Naive thymus-derived CD8-positive, alpha-beta T cell (primary cell): ENCODE measurements at regions not wholly inside any gene's neighbourhood (a gene's known extent, or its start where the extent isn't known, plus 50 kb on each side); places are given as distances from the start of the nearest gene placed in this dataset.

Source experiments
- ATAC-seq, 2 donors: fragments of 150-1000 bp; cut with Tn5 transposase in 1 of 2; sonication (Bioruptor Pico), chemical (Tn5 transposase) in 1 of 2; 1 replicate in 1 of 2; 2 replicates in 1 of 2; pipeline ENCODE4 v1.10.0; 2021; ENCODE audit warnings: mild to moderate bottlenecking in 2 of 2, moderate library complexity in 2 of 2
- POLR2A ChIA-PET: fragments of 350-600 bp; sonication (Branson Sonifier 250); formaldehyde crosslinking; loops from one replicate; lab custom pipeline; 2021; ENCODE audit warnings: antibody characterized with exemption; lab: Charles Lee
- DNase-seq, 10 donors: peaks; one replicate each; pipeline versions ENCODE4 v3.0.0 to v3.0.0-alpha.2; 2020 to 2022
- H3K27ac Mint-ChIP-seq, 10 donors: one replicate each; pipeline ENCODE4 v1.8.0; 2020 to 2022; ENCODE audit warnings: mild to moderate bottlenecking in 10 of 10, mixed read lengths in 10 of 10, moderate library complexity in 4 of 10, inconsistent platforms in 1 of 10
- H3K27me3 Mint-ChIP-seq, 5 donors: one replicate each; pipeline ENCODE4 v1.8.0; 2021 to 2022; ENCODE audit warnings: mixed read lengths in 5 of 5
- H3K36me3 Mint-ChIP-seq, 3 donors: one replicate each; pipeline ENCODE4 v1.8.0; 2020 to 2022; ENCODE audit warnings: mixed read lengths in 3 of 3, mild to moderate bottlenecking in 2 of 3, inconsistent platforms in 1 of 3
- H3K4me1 Mint-ChIP-seq, 4 donors: one replicate each; pipeline ENCODE4 v1.8.0; 2021 to 2022; ENCODE audit warnings: mixed read lengths in 4 of 4
- H3K4me3 Mint-ChIP-seq, 10 donors: one replicate each; pipeline ENCODE4 v1.8.0; 2020 to 2022; ENCODE audit warnings: mild to moderate bottlenecking in 10 of 10, mixed read lengths in 10 of 10, moderate library complexity in 6 of 10, inconsistent platforms in 1 of 10
- H3K9me3 Mint-ChIP-seq, 9 donors: one replicate each; pipeline ENCODE4 v1.8.0; 2020 to 2022; ENCODE audit warnings: mixed read lengths in 9 of 9, mild to moderate bottlenecking in 3 of 9, inconsistent platforms in 1 of 9, moderate library complexity in 1 of 9

- POLR2A ChIA-PET = no interaction called here
- H3K27me3 Mint-ChIP-seq = peaks cover 0 to 13% (median 7%) of the 10 kb centered on the region in 5 donors
- no peaks in the 10 kb centered on the region for H3K36me3 Mint-ChIP-seq
- peak; percentile 53 to 70 for ATAC-seq
- peak in 3 of 10 donors; percentile 37 to 43 (median 37) for DNase-seq
- H3K4me1 Mint-ChIP-seq = no peaks in the 10 kb centered on the region
- no peak overlapping the region for H3K4me3 Mint-ChIP-seq
- no peak overlapping the region for H3K27ac Mint-ChIP-seq
- no peaks in the 10 kb centered on the region for H3K9me3 Mint-ChIP-seq
Observed at GRCh38 chr3:39000008-39000450, 51.7 kb downstream of the SCN11A start.

GRCh38 chr3:38998086-38998485 lies 53.7 kb downstream of the SCN11A start:
- no peak overlapping the region for H3K4me3 Mint-ChIP-seq
- no peaks in the 10 kb centered on the region for H3K36me3 Mint-ChIP-seq
- H3K27me3 Mint-ChIP-seq = peaks cover 7 to 26% (median 13%) of the 10 kb centered on the region in 5 donors
- POLR2A ChIA-PET = no interaction called here
- no peak for DNase-seq
- ATAC-seq = no peak
- H3K4me1 Mint-ChIP-seq = no peaks in the 10 kb centered on the region
- no peak overlapping the region for H3K27ac Mint-ChIP-seq
- no peaks in the 10 kb centered on the region for H3K9me3 Mint-ChIP-seq

GRCh38 chr3:38996193-38996592 lies 55.6 kb downstream of the SCN11A start:
- Mint-ChIP-seq H3K4me3 (no peak overlapping the region), H3K36me3 (no peaks in the 10 kb centered on the region), H3K27ac (no peak overlapping the region), H3K9me3 (no peaks in the 10 kb centered on the region), H3K27me3 (peaks cover 7 to 31% (median 15%) of the 10 kb centered on the region in 5 donors), H3K4me1 (no peaks in the 10 kb centered on the region)
- POLR2A ChIA-PET = no interaction called here
- no peak for DNase-seq
- no peak for ATAC-seq

GRCh38 chr3:38994251-38994650 lies 57.5 kb downstream of the SCN11A start:
- Mint-ChIP-seq H3K4me3 (no peak overlapping the region), H3K36me3 (no peaks in the 10 kb centered on the region), H3K27ac (no peak overlapping the region), H3K4me1 (no peaks in the 10 kb centered on the region), H3K27me3 (peaks cover 13 to 31% (median 15%) of the 10 kb centered on the region in 5 donors), H3K9me3 (no peaks in the 10 kb centered on the region)
- no peak for DNase-seq
- POLR2A ChIA-PET = no interaction called here
- ATAC-seq = no peak

GRCh38 chr3:38992117-38992760 lies 59.5 kb downstream of the SCN11A start:
- ATAC-seq (no peak), DNase-seq (no peak)
- peaks cover 15 to 37% (median 17%) of the 10 kb centered on the region in 5 donors for H3K27me3 Mint-ChIP-seq
- POLR2A ChIA-PET = no interaction called here
- no peaks in the 10 kb centered on the region for H3K4me1 Mint-ChIP-seq
- no peaks in the 10 kb centered on the region for H3K9me3 Mint-ChIP-seq
- no peaks in the 10 kb centered on the region for H3K36me3 Mint-ChIP-seq
- no peak overlapping the region for H3K4me3 Mint-ChIP-seq
- H3K27ac Mint-ChIP-seq = no peak overlapping the region

GRCh38 chr3:38990621-38991020 lies 61.1 kb downstream of the SCN11A start:
- Mint-ChIP-seq H3K4me3 (no peak overlapping the region), H3K36me3 (no peaks in the 10 kb centered on the region), H3K27ac (no peak overlapping the region), H3K9me3 (no peaks in the 10 kb centered on the region), H3K27me3 (peaks cover 12 to 29% (median 17%) of the 10 kb centered on the region in 5 donors), H3K4me1 (no peaks in the 10 kb centered on the region)
- ATAC-seq = no peak
- POLR2A ChIA-PET = no interaction called here
- DNase-seq = no peak

- no peak for DNase-seq
- no peak for ATAC-seq
- Mint-ChIP-seq H3K36me3 (no peaks in the 10 kb centered on the region), H3K27ac (no peak overlapping the region), H3K4me1 (no peaks in the 10 kb centered on the region), H3K4me3 (no peak overlapping the region), H3K9me3 (no peaks in the 10 kb centered on the region), H3K27me3 (peaks cover 12 to 29% (median 15%) of the 10 kb centered on the region in 5 donors)
- POLR2A ChIA-PET = no interaction called here
Observed at GRCh38 chr3:38989917-38990510, 61.7 kb downstream of the SCN11A start.

GRCh38 chr3:38988955-38989354 lies 62.8 kb downstream of the SCN11A start:
- no peak overlapping the region for H3K4me3 Mint-ChIP-seq
- H3K4me1 Mint-ChIP-seq = no peaks in the 10 kb centered on the region
- peaks cover 15 to 25% (median 17%) of the 10 kb centered on the region in 5 donors for H3K27me3 Mint-ChIP-seq
- POLR2A ChIA-PET = no interaction called here
- ATAC-seq (no peak), DNase-seq (no peak)
- H3K9me3 Mint-ChIP-seq = peaks cover 0 to 2% (median 0%) of the 10 kb centered on the region in 9 donors
- no peaks in the 10 kb centered on the region for H3K36me3 Mint-ChIP-seq
- H3K27ac Mint-ChIP-seq = no peak overlapping the region

GRCh38 chr3:38987456-38987855 lies 64.3 kb downstream of the SCN11A start:
- H3K27me3 Mint-ChIP-seq = peaks cover 8 to 15% (median 10%) of the 10 kb centered on the region in 5 donors
- POLR2A ChIA-PET = no interaction called here
- no peaks in the 10 kb centered on the region for H3K36me3 Mint-ChIP-seq
- H3K27ac Mint-ChIP-seq = no peak overlapping the region
- DNase-seq (no peak), ATAC-seq (no peak)
- H3K9me3 Mint-ChIP-seq = peaks cover 0 to 2% (median 0%) of the 10 kb centered on the region in 9 donors
- H3K4me1 Mint-ChIP-seq = no peaks in the 10 kb centered on the region
- H3K4me3 Mint-ChIP-seq = no peak overlapping the region

- peaks cover 0 to 2% (median 0%) of the 10 kb centered on the region in 9 donors for H3K9me3 Mint-ChIP-seq
- H3K36me3 Mint-ChIP-seq = no peaks in the 10 kb centered on the region
- H3K4me1 Mint-ChIP-seq = no peaks in the 10 kb centered on the region
- H3K27ac Mint-ChIP-seq = no peak overlapping the region
- H3K4me3 Mint-ChIP-seq = no peak overlapping the region
- POLR2A ChIA-PET = no interaction called here
- peaks cover 6 to 11% (median 9%) of the 10 kb centered on the region in 5 donors for H3K27me3 Mint-ChIP-seq
- ATAC-seq (no peak), DNase-seq (no peak)
Observed at GRCh38 chr3:38986901-38987300, 64.8 kb downstream of the SCN11A start.

- no peaks in the 10 kb centered on the region for H3K36me3 Mint-ChIP-seq
Observed at GRCh38 chr3:38985981-38986380, 65.8 kb downstream of the SCN11A start.

GRCh38 chr3:38985581-38985980 lies 66.2 kb downstream of the SCN11A start:
- ATAC-seq = no peak
- Mint-ChIP-seq H3K27ac (no peak overlapping the region), H3K4me1 (no peaks in the 10 kb centered on the region), H3K36me3 (no peaks in the 10 kb centered on the region), H3K4me3 (no peak overlapping the region), H3K9me3 (peaks cover 0 to 2% (median 0%) of the 10 kb centered on the region in 9 donors), H3K27me3 (peaks cover 6 to 16% (median 9%) of the 10 kb centered on the region in 5 donors)
- POLR2A ChIA-PET = no interaction called here
- no peak for DNase-seq

More at GRCh38 chr3:38985981-38986380, 65.8 kb downstream of the SCN11A start:
- peaks cover 0 to 2% (median 0%) of the 10 kb centered on the region in 9 donors for H3K9me3 Mint-ChIP-seq
- POLR2A ChIA-PET = no interaction called here
- no peak overlapping the region for H3K4me3 Mint-ChIP-seq
- peaks cover 6 to 12% (median 9%) of the 10 kb centered on the region in 5 donors for H3K27me3 Mint-ChIP-seq
- H3K27ac Mint-ChIP-seq = no peak overlapping the region
- DNase-seq (no peak), ATAC-seq (no peak)
- no peaks in the 10 kb centered on the region for H3K4me1 Mint-ChIP-seq

GRCh38 chr3:38984731-38985130 lies 67.0 kb downstream of the SCN11A start:
- no peak for DNase-seq
- ATAC-seq = no peak
- POLR2A ChIA-PET = no interaction called here
- no peak overlapping the region for H3K27ac Mint-ChIP-seq
- no peak overlapping the region for H3K4me3 Mint-ChIP-seq
- no peaks in the 10 kb centered on the region for H3K4me1 Mint-ChIP-seq
- peaks cover 2 to 24% (median 12%) of the 10 kb centered on the region in 5 donors for H3K27me3 Mint-ChIP-seq
- H3K9me3 Mint-ChIP-seq = peaks cover 0 to 2% (median 0%) of the 10 kb centered on the region in 9 donors
- no peaks in the 10 kb centered on the region for H3K36me3 Mint-ChIP-seq
